Esophagus squamous epithelium (tissue), 5 donors: ENCODE measurements at regions not wholly inside any gene's neighbourhood (a gene's known extent, or its start where the extent isn't known, plus 50 kb on each side); places are given as distances from the start of the nearest gene placed in this dataset.

ENCODE experiments used
- DNase-seq: peaks from one replicate; lab custom pipeline; 2025; lab: John Stamatoyannopoulos, UW
- H3K27ac ChIP-seq, 4 donors: fragments of 200-600 bp; sonication (generic); one replicate each; pipeline ENCODE4 v1.5.1; 2016 to 2019; ENCODE audit warnings: mild to moderate bottlenecking in 1 of 4
- H3K27me3 ChIP-seq, 4 donors: fragments of 200-600 bp; sonication (generic); 1 replicate in 3 of 4; 2 replicates in 1 of 4; pipeline versions ENCODE4 v1.5.1 to v1.6.0; 2017 to 2021; ENCODE audit warnings: antibody characterized with exemption in 1 of 4
- H3K36me3 ChIP-seq, 3 donors: fragments of 200-600 bp; sonication (generic); one replicate each; pipeline ENCODE4 v1.5.1; 2016 to 2019
- H3K4me1 ChIP-seq, 3 donors: fragments of 200-600 bp; sonication (generic); one replicate each; pipeline ENCODE4 v1.5.1; 2017 to 2019
- H3K4me3 ChIP-seq, 4 donors: fragments of 200-600 bp; sonication (generic); 1 replicate in 3 of 4; 2 replicates in 1 of 4; pipeline ENCODE4 v1.5.1; 2016 to 2019; ENCODE audit warnings: mild to moderate bottlenecking in 2 of 4, moderate library complexity in 1 of 4
- H3K9me3 ChIP-seq, 3 donors: fragments of 200-600 bp; sonication (generic); one replicate each; pipeline ENCODE4 v1.5.1; 2016 to 2019
- CTCF ChIP-seq, 6 experiments: fragments of 450-650 bp in 4 of 6; fragments of 200-600 bp in 2 of 6; sonication (generic) in 2 of 6; IDR thresholded peaks; one replicate each; pipeline ENCODE4 v1.5.1; 2016 to 2019; ENCODE audit warnings: antibody characterized with exemption in 6 of 6, mild to moderate bottlenecking in 4 of 6, moderate library complexity in 4 of 6
- POLR2A ChIP-seq, 4 donors: fragments of 450-650 bp; IDR thresholded peaks; one replicate each; pipeline ENCODE4 v1.6.1; 2017; ENCODE audit warnings: antibody characterized with exemption in 4 of 4, mild to moderate bottlenecking in 4 of 4, moderate library complexity in 3 of 4
- WGBS, 2 donors: methylation state at CpG; one replicate each; pipeline ENCODE4 v1.1.5; 2018; 5-methylcytosine and 5-hydroxymethylcytosine counted together
- intact Hi-C: fragments of 100-400 bp; cut with DNase I; formaldehyde crosslinking; loops from one replicate; pipeline ENCODE4 v1.15.0; 2022
- donor health status: DM: yes; HTN: yes; CAD: no.

- intact Hi-C loops = no loop called here
- no peaks in the 10 kb centered on the region for H3K36me3 ChIP-seq
- H3K9me3 ChIP-seq = no peaks in the 10 kb centered on the region
- H3K27me3 ChIP-seq = no peaks in the 10 kb centered on the region
- no peak for DNase-seq
- WGBS, 2 donors = 65 to 82% methylated on average over 2 of the region's 2 CpGs
- H3K4me3 ChIP-seq = no peak overlapping the region
- peaks cover 0 to 8% (median 3%) of the 10 kb centered on the region in 3 donors for H3K4me1 ChIP-seq
- H3K27ac ChIP-seq = no peak overlapping the region
- TF ChIP-seq POLR2A (IDR thresholded peaks at IDR 0.05) (no peak), CTCF (IDR thresholded peaks at IDR 0.05) (no peak)
Measured at GRCh38 chr1:185445594-185445993, 128.6 kb upstream of the IVNS1ABP start.

- Histone ChIP-seq H3K27me3 (no peaks in the 10 kb centered on the region), H3K27ac (no peak overlapping the region), H3K4me3 (no peak overlapping the region), H3K36me3 (no peaks in the 10 kb centered on the region), H3K9me3 (no peaks in the 10 kb centered on the region), H3K4me1 (peaks cover 0 to 16% (median 8%) of the 10 kb centered on the region in 3 donors)
- intact Hi-C loops = no loop called here
- WGBS, 2 donors = 78 to 89% methylated on average over 3 to 8 of the region's 8 CpGs
- TF ChIP-seq POLR2A (IDR thresholded peaks at IDR 0.05) (no peak), CTCF (IDR thresholded peaks at IDR 0.05) (no peak)
- no peak for DNase-seq
Measured at GRCh38 chr1:185444676-185445075, 127.6 kb upstream of the IVNS1ABP start.

DNA sequence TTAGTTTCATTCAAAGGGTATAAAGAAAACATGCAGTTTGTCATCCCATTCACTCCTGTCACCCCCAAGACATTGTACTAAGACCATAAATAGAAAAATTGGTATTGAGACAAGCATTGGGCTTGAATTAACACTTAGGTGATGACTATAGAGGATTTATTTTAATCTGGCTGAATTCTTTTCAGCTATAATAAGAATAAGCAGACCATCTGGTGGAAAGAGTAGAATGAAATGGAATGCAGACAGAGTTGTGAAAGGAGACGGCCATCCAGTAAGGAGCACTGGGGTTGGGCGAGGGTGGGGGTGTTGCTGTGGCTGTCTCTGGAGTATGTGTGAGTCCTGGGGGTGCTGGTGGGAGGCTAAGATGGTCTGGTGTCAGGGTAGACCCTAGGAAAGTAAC, 125.0 kb upstream of the IVNS1ABP start:
- H3K27ac ChIP-seq = no peak overlapping the region
- H3K36me3 ChIP-seq = no peaks in the 10 kb centered on the region
- intact Hi-C loops = no loop called here
- no peaks in the 10 kb centered on the region for H3K27me3 ChIP-seq
- TF ChIP-seq POLR2A (IDR thresholded peaks at IDR 0.05) (no peak), CTCF (IDR thresholded peaks at IDR 0.05) (no peak)
- DNase-seq = no peak
- peaks cover 4 to 22% (median 12%) of the 10 kb centered on the region in 3 donors for H3K4me1 ChIP-seq
- WGBS, 2 donors = 79 to 81% methylated on average over 2 of the region's 2 CpGs
- H3K9me3 ChIP-seq = no peaks in the 10 kb centered on the region
- H3K4me3 ChIP-seq = no peak overlapping the region

DNA sequence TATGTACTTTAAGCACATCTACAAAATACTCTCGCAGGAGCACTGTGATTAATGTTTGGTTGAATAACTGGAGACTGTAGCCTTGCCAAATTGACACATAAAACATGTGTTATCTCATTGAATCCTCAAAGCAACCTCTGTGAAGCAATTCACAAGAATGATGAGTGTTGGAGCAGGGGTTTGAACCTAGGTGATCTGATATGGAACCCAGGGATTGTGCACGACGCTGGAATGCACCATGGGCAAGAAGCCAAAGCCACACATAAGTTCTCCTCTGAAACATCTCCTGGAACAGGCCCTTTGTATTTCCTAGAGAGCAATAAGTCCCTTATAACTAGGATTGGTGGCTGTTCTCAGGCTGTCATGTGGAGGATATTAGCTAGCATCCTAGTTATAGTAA, 124.6 kb upstream of the IVNS1ABP start:
- no peak overlapping the region for H3K27ac ChIP-seq
- no peaks in the 10 kb centered on the region for H3K36me3 ChIP-seq
- H3K4me1 ChIP-seq = peaks cover 4 to 22% (median 12%) of the 10 kb centered on the region in 3 donors
- intact Hi-C loops = no loop called here
- TF ChIP-seq POLR2A (IDR thresholded peaks at IDR 0.05) (no peak), CTCF (IDR thresholded peaks at IDR 0.05) (no peak)
- H3K9me3 ChIP-seq = no peaks in the 10 kb centered on the region
- no peaks in the 10 kb centered on the region for H3K27me3 ChIP-seq
- DNase-seq = no peak
- WGBS, 2 donors = 23 to 32% methylated on average over 3 of the region's 3 CpGs
- no peak overlapping the region for H3K4me3 ChIP-seq

- Histone ChIP-seq H3K4me3 (no peak overlapping the region), H3K4me1 (peaks cover 4 to 22% (median 12%) of the 10 kb centered on the region in 3 donors), H3K27ac (no peak overlapping the region), H3K27me3 (no peaks in the 10 kb centered on the region), H3K9me3 (no peaks in the 10 kb centered on the region), H3K36me3 (no peaks in the 10 kb centered on the region)
- intact Hi-C loops = no loop called here
- TF ChIP-seq CTCF (IDR thresholded peaks at IDR 0.05) (no peak), POLR2A (IDR thresholded peaks at IDR 0.05) (no peak)
- DNase-seq = no peak
Measured at GRCh38 chr1:185440877-185441276, 123.8 kb upstream of the IVNS1ABP start.
